ENCODE measurements at regions not wholly inside any gene's neighbourhood (a gene's known extent, or its start where the extent isn't known, plus 50 kb on each side); places are given as distances from the start of the nearest gene placed in this dataset.
"Not testable (repeated sequence)": the region's sequence is repeated elsewhere in the genome, so short reads cannot be mapped to it uniquely, and the experiment has no call there.

DNA sequence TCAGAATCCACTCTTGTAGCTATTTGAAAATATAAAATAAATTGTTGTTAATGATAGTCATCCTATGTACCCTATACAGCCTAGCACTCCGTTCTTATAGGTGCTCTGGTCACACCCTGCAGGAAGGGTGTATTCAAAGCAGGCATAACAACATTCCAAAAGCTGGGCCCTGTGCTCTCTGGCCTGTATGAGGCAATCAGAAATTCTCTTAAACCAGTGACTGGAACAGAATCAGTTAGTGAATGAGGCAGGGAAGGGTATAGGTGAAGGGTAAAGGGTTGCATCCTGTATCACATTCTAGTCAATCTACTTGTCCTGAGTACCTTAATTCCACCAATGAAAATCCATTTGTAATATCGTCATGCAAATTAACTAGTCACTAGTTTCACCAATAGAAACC is 154.5 kb upstream of the ZNF217 start:
- DNase-seq (ENCODE audit: low read depth in 2 of 2), result no peak

- no peak for DNase-seq (ENCODE audit: low read depth in 2 of 2)
These were observed 150.1 kb upstream of the ZNF217 start for GRCh38 chr20:53743607-53744260.

- no peak for DNase-seq (ENCODE audit: low read depth in 2 of 2)
These were observed 149.0 kb upstream of the ZNF217 start for GRCh38 chr20:53742685-53743081.

- DNase-seq (ENCODE audit: low read depth in 2 of 2), result no peak
These were observed 148.0 kb upstream of the ZNF217 start for GRCh38 chr20:53741726-53742028.

DNA sequence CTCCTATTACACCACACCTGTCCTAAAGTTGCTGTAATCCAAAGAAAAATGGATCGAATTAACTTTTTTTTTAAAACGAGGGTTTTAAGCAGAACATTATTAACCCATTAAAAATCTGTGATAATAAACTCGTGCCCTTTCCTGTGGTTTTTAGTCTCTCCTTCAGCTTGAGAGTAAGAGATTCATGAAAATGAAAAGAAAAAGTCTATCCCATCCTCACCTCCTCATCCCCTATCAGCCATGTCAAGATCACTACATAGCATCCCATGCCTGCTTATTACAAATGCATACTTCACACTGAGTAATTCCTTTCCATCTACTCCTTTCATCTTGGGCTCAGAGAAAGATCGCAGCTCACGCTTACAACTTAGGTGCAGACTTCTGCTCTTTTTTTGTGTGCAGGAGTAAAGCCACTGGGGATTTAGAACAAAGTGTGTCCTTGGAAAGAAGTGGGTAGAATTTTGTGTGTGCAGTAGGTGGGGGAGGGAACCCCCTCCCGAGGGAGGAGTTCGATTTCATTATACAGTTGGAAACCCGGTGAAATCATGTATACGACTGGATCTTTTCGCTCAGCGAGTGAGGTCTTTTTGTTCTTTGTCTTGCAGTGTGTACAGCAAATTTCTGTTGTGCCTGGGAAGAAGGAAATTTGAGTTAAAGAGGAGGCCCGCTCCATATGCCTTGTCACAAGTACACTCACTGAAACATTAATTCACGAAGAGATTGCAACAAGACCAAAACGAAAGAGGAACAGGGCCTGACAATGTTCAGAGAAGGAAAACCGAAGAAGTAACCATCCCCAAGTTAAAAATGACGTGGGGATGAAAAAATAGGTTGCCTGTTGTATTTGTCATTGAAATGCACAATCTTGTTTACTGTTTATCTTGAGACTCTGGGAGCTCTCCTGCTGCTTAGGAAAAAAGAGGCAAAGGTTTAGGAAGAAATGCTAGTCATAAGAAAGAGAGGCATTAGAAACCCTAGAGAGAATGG is 146.5 kb upstream of the ZNF217 start:
- DNase-seq (ENCODE audit: low read depth in 2 of 2), result no peak

DNA sequence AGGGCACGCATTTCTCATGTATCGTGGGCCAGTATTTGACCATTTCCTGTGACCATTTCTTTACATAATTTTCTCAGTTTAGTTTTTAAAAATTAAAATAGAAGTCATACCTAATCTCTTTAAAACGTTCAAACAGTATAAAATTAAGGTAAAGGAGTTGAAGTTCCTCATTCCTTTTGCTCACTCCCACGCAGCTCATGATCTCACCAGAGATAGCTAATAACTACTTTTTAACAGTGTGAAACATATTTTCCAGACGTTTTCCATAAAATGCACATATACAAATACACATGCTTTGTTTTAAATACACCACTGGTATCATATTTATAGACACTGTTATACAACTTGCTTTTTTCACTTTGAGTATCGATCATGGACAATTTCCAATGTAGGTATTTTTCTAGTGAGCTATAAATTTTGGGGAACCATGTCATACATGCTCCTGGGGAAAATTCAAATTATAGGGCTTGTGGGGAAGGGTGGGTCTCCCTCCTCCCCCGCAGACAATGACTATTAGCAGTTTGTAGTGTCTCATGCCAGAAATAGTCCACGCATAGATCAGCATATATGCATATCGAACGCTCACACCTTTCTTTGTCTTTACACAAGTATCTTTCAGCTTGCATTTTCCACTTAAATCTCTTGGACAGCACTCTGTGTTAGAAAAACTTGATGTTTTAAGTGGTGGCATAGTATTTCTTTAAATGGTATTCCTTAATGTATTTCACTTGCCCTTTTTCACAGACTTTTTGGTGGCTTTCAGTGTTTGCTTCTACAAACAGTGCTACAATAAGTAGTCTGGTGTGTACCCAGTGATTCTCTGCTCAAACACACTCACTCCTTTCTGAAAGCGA is 145.5 kb upstream of the ZNF217 start:
- no peak for DNase-seq (ENCODE audit: low read depth in 2 of 2)

DNA sequence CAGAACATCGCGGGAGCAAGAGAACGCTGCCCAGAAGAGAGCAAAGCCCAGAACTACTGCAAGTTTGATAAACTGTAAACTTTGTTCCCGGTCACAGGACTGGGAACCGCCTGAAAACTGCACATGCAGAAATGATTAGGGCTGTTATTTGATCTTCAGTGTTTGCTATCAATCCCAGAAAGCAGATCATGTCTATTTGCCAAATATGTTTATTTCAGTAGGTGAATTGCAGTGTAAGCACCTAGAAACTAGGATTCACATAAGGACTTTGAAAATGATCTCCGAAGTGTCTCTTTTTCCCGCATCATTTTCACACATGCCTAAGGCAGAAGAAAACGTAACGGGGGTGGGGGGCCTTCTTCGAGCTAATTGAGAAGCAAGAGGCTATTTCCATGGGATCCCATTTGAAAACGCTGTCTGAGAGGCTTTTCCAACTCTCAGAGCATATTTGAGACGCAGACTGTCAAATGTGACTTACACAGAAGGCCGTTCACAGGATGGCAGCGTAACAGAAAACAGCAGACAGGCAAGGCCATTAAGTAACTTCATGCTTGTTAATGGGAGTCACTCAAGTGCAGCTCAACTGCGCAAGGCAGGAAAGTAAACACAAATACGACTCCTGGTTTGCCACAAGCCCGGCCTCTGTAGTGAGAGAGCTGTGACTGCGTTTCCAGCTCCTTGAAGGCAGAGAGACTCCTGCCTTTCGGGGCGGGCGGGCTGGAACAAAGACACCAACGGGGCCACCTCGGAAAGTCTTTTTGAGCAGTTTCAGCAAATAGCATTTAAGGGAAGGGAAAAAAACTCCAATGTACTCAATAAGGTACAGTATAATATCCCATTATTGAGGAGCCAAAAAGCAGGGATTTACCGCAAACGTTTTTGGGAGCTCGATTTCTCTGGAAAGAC is 144.7 kb upstream of the ZNF217 start:
- no peak for DNase-seq (ENCODE audit: low read depth in 2 of 2)

GRCh38 chr20:53737396-53738038 is 143.9 kb upstream of the ZNF217 start:
- DNase-seq (ENCODE audit: low read depth in 2 of 2), result no peak

- DNase-seq (ENCODE audit: low read depth in 2 of 2), result no peak
These were observed 143.2 kb upstream of the ZNF217 start for GRCh38 chr20:53736757-53737395.

DNA sequence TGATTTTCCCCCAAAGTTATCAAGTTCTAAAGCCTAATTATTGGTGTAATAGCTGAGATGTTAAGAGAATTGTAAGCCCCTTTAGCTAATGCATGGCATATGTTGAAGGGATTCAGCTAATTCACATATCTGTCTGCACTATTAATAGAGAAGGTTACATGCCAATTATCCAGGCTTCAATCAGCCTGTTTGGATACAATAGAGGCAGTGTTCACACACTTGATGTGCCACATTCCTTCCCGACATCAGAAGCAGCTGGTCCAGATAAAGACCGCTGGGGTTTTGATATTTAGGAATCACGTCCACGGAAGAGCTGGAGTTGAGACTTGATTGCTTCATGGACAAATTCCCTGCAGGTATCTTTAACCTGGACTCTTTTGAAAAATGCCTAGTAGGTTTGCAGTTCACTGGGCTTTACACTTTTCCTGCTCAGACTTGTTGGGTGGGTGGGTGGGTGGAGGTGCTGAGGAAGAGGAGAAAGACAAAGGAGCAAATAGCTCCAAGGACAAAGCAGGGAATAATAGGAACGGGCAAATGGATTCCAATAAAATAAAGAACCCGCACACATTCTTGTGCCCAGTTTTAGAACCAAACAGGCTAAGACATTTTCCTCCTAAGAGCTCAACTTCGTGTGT is 142.6 kb upstream of the ZNF217 start:
- DNase-seq (ENCODE audit: low read depth in 2 of 2), result no peak

DNA sequence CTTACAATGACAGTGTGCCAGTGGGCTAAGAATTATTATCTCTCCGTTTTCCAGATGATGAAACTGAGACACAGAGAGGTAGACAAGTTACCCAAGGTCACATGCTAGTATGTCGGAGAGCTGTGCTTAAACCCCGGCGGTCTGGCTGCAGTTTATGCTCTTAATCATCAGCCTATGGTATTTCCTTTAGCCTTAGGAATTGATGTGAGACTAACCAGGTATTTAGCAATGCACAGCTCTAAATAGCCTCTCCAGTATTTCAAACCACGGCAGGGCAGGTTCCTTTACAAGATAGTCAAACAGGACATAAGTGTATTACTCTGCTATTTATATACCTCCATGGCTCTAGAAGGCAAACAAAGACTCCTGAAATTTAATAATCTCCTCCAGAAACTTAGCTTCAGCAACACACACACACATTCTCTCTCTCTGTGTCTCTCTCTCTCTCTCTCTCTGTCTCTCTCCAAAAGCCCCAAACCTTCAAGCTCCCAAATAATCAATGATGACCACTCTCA is 142.0 kb upstream of the ZNF217 start:
- no peak for DNase-seq (ENCODE audit: low read depth in 2 of 2)

DNA sequence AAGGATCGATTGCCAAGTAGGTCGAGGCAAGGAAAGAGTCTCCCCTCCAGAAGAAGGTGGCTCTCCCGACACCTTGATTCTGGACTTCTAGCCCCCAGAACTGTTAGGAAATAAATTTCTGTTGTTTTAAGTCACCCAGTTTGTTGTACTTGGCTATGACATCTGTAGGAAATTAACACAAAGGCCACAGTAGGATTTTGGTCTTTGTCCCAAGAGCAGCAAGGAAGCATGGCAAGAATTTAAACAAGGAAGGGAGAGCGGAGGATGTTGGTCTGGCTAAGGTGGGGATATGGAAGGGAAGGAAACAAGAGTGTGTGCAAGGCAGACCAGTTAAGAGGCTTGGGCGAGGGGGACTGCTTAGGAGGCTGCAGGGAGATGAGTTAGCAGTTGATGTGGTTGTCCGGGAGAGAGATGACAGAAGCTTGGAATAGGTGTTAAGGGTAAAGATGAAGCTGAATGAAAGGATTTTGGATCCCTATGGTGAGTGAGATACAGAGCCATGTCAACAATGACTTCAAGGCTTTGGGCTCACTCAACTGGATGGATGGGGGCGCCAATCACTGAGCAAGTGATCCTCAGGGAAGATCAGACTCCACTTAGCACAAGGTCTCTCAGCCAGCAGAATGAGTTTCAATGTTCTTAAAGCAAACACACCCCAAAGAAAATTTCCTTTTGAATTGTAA is 140.5 kb upstream of the ZNF217 start:
- DNase-seq (ENCODE audit: low read depth in 2 of 2), result no peak

DNA sequence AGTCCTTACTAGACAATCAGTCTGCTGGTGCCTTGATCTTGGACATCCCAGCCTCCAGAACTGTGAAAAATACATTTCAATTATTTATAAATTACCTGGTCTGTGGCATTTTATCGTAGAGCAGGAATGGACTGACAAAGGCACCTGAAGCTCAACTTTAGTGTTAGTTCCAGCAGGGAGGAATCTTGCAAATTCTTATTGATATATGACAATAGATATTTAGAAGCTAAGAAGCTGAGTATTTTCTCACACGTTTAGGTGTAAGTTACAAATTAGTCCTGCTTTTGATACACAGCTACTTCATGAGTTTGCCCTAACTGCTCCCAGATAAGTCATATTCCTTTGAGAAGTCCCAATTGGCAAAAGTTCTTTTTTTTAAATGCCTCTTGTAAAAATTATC is 138.0 kb upstream of the ZNF217 start:
- no peak for DNase-seq (ENCODE audit: low read depth in 2 of 2)

DNA sequence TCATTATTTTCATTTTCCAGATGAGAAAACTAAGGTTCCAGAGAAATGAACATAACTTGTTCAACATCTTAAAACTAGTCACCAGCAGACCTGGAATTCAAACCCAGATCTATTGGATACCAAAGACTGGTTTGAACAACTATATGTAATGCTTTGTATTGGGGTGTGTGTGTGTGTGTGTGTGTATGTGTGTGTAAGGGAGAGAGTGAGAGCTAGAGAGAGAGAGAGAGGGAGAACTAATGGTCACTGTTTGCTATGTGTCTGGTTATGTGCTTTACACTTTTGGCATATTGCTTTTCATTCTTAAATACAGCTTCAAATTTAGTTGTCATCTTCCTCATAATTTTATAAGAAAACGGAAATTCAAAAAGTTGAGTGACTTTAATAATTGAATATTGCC is 134.7 kb upstream of the ZNF217 start:
- no peak for DNase-seq (ENCODE audit: low read depth in 2 of 2)

DNA sequence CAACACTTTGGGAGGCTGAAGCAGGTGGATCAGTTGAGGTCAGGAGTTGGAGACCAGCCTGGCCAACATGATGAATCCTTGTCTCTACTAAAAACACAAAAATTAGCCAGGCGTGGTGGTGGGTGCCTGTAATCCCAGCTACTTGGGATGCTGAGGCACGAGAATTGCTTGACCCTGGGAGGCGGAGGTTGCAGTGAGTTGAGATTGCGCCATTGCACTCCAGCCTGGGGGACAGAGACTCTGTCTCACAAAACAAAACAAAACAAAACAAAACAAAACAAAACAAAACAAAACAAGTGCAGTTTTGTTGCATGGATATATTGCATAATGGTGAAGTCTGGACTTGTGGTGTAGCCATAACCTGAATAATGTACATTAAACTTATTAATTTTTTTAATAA is 133.6 kb upstream of the ZNF217 start:
- not testable (repeated sequence) for DNase-seq (ENCODE audit: low read depth in 2 of 2)

DNA sequence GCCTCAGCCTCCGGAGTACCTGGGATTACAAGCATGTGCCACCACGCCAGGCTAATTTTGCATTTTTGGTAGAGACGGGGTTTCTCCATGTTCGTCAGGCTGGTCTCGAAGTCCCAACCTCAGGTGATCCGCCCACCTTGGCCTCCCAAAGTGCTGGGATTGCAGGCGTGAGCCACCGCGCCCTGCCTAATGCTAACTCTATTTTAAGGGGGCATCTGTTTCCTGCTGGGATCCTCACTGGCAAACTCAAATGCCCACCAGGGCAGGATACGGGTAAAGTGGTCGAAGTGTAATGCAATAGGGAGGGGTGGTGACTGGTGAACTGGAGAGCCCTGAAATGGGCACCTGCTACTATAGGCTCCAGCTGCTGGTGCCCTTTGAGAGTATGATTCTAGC is 131.9 kb upstream of the ZNF217 start:
- DNase-seq (ENCODE audit: low read depth in 2 of 2), result no peak

- no peak for DNase-seq (ENCODE audit: low read depth in 2 of 2)
These were observed 130.0 kb upstream of the ZNF217 start for GRCh38 chr20:53723621-53724020.

DNA sequence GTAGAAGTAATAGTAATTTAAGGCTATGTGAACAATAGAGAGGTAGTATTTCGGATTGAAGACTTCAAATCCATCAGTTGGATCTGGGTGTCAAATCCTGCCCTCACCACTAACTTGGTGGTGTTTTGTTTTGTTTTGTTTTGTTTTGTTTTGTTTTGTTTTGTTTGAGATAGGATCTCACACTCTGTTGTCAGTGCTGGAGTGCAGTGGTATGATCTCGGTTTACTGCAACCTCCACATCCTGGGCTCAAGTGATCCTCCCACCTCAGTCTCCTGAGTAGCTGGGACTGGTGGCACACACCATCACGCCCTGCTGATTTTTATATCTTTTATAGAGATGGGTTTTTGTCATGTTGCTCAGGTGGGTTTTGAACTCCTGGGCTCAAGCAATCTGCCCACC is 129.4 kb upstream of the ZNF217 start:
- DNase-seq (ENCODE audit: low read depth in 2 of 2), result no peak

GRCh38 chr20:53722515-53723036 is 128.9 kb upstream of the ZNF217 start:
- no peak for DNase-seq (ENCODE audit: low read depth in 2 of 2)

All from stimulated activated CD8-positive, alpha-beta memory T cell treated with anti-CD3 and anti-CD28 coated beads, Interleukin-2, amount 100 ng/mL, for 48 hours (primary cell).